Parathyroid adenoma (tissue), 2 donors: ENCODE measurements at regions not wholly inside any gene's neighbourhood (a gene's known extent, or its start where the extent isn't known, plus 50 kb on each side); places are given as distances from the start of the nearest gene placed in this dataset.

ENCODE experiments used
- H2AFZ ChIP-seq: fragments of 300-600 bp; sonication (generic); one replicate; pipeline ENCODE4 v1.7.0; 2017; ENCODE audit warnings: antibody characterized with exemption, mild to moderate bottlenecking
- H3K27ac ChIP-seq: fragments of 300-600 bp; sonication (generic); one replicate; pipeline ENCODE4 v1.7.0; 2017
- H3K27me3 ChIP-seq: fragments of 300-600 bp; sonication (generic); one replicate; pipeline ENCODE4 v1.7.0; 2017; ENCODE audit warnings: low read length; ENCODE audit not compliant: control insufficient read depth, insufficient read depth
- H3K36me3 ChIP-seq: fragments of 300-600 bp; sonication (generic); one replicate; pipeline ENCODE4 v1.7.0; 2017; ENCODE audit warnings: low read length; ENCODE audit not compliant: control insufficient read depth, insufficient read depth
- H3K4me1 ChIP-seq: fragments of 300-600 bp; sonication (generic); one replicate; pipeline ENCODE4 v1.7.0; 2017; ENCODE audit warnings: control low read depth
- H3K4me2 ChIP-seq: fragments of 300-600 bp; sonication (generic); one replicate; pipeline ENCODE4 v1.7.0; 2017; ENCODE audit warnings: low read length
- H3K4me3 ChIP-seq: fragments of 300-600 bp; sonication (generic); one replicate; pipeline ENCODE4 v1.7.0; 2017; ENCODE audit warnings: low read depth, low read length
- H3K79me2 ChIP-seq: fragments of 300-600 bp; sonication (generic); one replicate; pipeline ENCODE4 v1.7.0; 2017; ENCODE audit warnings: control low read depth
- H3K9ac ChIP-seq: fragments of 300-600 bp; sonication (generic); one replicate; pipeline ENCODE4 v1.7.0; 2017; ENCODE audit warnings: mild to moderate bottlenecking
- H3K9me3 ChIP-seq: fragments of 300-600 bp; sonication (generic); one replicate; pipeline ENCODE4 v1.7.0; 2017; ENCODE audit warnings: low read length; ENCODE audit not compliant: control insufficient read depth
- TF ChIP-seq, protein P1 (sequence below): fragments of 300-600 bp; sonication (generic); IDR thresholded peaks from one replicate; pipeline ENCODE4 v1.7.0; 2017; ENCODE audit warnings: antibody characterized with exemption, mild to moderate bottlenecking
- donor health status: primary hyperparathyroidism.

GRCh38 chr12:85642808-85643207 is 193.4 kb downstream of the RASSF9 start:
- H3K4me2 ChIP-seq: no peak overlapping the region
- no peaks in the 10 kb centered on the region for H3K9me3 ChIP-seq

DNA sequence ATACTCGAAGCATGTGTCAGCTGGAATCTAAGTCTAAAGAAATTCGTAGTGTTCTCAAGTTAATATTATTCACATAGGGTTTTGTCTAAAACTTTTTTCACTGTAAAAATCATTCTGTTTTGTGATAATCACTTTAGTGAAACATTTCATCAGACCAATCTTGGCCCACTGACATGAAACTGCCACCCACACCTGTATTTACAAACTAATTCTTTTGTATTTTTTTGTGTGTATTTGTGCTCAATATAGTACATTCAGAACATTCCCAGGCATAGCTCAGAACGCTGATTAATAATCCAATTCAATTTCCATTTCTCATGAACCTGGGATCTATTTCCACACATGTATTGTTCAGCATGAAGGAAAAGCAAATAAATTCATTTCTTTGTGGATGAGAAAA is 191.7 kb downstream of the RASSF9 start:
- TF ChIP-seq, protein P1, sequence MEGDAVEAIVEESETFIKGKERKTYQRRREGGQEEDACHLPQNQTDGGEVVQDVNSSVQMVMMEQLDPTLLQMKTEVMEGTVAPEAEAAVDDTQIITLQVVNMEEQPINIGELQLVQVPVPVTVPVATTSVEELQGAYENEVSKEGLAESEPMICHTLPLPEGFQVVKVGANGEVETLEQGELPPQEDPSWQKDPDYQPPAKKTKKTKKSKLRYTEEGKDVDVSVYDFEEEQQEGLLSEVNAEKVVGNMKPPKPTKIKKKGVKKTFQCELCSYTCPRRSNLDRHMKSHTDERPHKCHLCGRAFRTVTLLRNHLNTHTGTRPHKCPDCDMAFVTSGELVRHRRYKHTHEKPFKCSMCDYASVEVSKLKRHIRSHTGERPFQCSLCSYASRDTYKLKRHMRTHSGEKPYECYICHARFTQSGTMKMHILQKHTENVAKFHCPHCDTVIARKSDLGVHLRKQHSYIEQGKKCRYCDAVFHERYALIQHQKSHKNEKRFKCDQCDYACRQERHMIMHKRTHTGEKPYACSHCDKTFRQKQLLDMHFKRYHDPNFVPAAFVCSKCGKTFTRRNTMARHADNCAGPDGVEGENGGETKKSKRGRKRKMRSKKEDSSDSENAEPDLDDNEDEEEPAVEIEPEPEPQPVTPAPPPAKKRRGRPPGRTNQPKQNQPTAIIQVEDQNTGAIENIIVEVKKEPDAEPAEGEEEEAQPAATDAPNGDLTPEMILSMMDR: no peak
- no peak overlapping the region for H2AFZ ChIP-seq

More at GRCh38 chr12:85642808-85643207, 193.4 kb downstream of the RASSF9 start:
- H3K79me2 ChIP-seq: no peaks in the 10 kb centered on the region
- no peaks in the 10 kb centered on the region for H3K36me3 ChIP-seq
- no peaks in the 10 kb centered on the region for H3K27me3 ChIP-seq
- H3K4me1 ChIP-seq: peaks cover 3% of the 10 kb centered on the region
- H2AFZ ChIP-seq: no peak overlapping the region
- TF ChIP-seq, protein P1: no peak
- H3K4me3 ChIP-seq: no peak overlapping the region
- no peak overlapping the region for H3K9ac ChIP-seq
- H3K27ac ChIP-seq: no peak overlapping the region

GRCh38 chr12:85653731-85654455 is 182.3 kb downstream of the RASSF9 start:
- Histone ChIP-seq H3K27me3 (no peaks in the 10 kb centered on the region), H3K4me3 (no peak overlapping the region), H3K9ac (no peak overlapping the region), H3K4me1 (no peaks in the 10 kb centered on the region), H3K79me2 (no peaks in the 10 kb centered on the region), H2AFZ (no peak overlapping the region), H3K36me3 (no peaks in the 10 kb centered on the region), H3K27ac (no peak overlapping the region), H3K4me2 (no peak overlapping the region), H3K9me3 (no peaks in the 10 kb centered on the region)
- TF ChIP-seq, protein P1: no peak

More for the DNA sequence above, 191.7 kb downstream of the RASSF9 start:
- Histone ChIP-seq H3K27me3 (no peaks in the 10 kb centered on the region), H3K4me1 (peaks cover 3% of the 10 kb centered on the region), H3K79me2 (no peaks in the 10 kb centered on the region), H3K9ac (no peak overlapping the region), H3K36me3 (no peaks in the 10 kb centered on the region), H3K4me3 (no peak overlapping the region), H3K9me3 (no peaks in the 10 kb centered on the region), H3K4me2 (no peak overlapping the region), H3K27ac (no peak overlapping the region)

DNA sequence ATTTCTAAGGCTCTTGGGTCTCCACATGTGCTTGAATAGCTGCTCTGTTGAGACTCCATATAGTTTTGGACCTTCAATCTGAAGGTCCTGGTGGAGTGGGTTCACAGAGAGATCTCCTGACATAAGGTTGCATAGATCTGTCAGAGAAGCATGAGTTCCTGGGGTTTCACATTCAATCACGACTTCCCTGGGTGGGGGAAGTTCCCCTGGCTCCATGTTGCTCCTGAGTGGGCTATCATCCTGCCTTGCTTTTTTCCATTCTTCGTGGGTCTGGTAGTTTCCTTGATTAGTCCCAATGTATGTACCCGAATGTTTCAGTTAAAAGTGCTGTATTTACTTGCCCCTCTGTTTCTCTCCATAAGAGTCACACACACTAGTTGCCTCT is 181.8 kb downstream of the RASSF9 start:
- TF ChIP-seq, protein P1: no peak
- Histone ChIP-seq H3K9ac (no peak overlapping the region), H3K27me3 (no peaks in the 10 kb centered on the region), H3K4me2 (no peak overlapping the region), H2AFZ (no peak overlapping the region), H3K9me3 (no peaks in the 10 kb centered on the region), H3K79me2 (no peaks in the 10 kb centered on the region), H3K27ac (no peak overlapping the region), H3K36me3 (no peaks in the 10 kb centered on the region), H3K4me3 (no peak overlapping the region), H3K4me1 (no peaks in the 10 kb centered on the region)

GRCh38 chr12:85656561-85656960 is 179.6 kb downstream of the RASSF9 start:
- Histone ChIP-seq H2AFZ (no peak overlapping the region), H3K4me2 (no peak overlapping the region), H3K9ac (no peak overlapping the region), H3K9me3 (no peaks in the 10 kb centered on the region), H3K4me3 (no peak overlapping the region), H3K27ac (no peak overlapping the region), H3K4me1 (no peaks in the 10 kb centered on the region), H3K27me3 (no peaks in the 10 kb centered on the region), H3K79me2 (no peaks in the 10 kb centered on the region), H3K36me3 (no peaks in the 10 kb centered on the region)
- TF ChIP-seq, protein P1: no peak
